D721Med (cell line): ENCODE measurements at regions not wholly inside any gene's neighbourhood (a gene's known extent, or its start where the extent isn't known, plus 50 kb on each side); places are given as distances from the start of the nearest gene placed in this dataset.

Source experiments
- DNase-seq: peaks from one replicate; pipeline ENCODE4 v3.0.0; 2011; ENCODE audit warnings: low spot score; ENCODE audit not compliant: insufficient read length
- FAIRE-seq: peaks from 2 replicates; lab custom pipeline; 2011; peaks lifted over from hg19 to GRCh38; lab: Jason Lieb, UNC
- TF ChIP-seq, protein P1 (sequence below): IDR thresholded peaks from 2 replicates; pipeline ENCODE4 v1.5.1; 2012; ENCODE audit warnings: mild to moderate bottlenecking, control low read depth; ENCODE audit not compliant: insufficient read depth; ENCODE audit errors: missing control alignments

DNA sequence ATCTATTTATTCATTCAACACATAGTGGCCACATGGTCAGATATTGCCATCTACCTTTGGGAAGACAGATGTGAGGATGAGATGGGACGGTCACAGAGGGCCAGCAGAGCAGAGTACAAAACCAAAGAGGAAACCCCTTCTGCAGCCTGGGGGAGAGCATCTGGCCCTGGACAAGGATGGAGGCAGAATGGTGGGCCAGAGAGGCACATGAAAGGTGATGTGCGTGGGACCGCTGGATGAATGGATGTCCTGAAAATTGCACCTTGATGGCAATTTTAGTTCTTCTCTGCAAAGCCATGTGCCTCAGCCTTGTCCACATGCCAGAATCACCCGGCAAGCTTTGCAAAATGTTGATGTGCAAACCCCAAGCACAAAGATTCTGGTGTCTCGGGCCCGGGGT, 77.4 kb upstream of the CD93 start:
- DNase-seq (no peak), FAIRE-seq (no peak)
- TF ChIP-seq, protein P1, sequence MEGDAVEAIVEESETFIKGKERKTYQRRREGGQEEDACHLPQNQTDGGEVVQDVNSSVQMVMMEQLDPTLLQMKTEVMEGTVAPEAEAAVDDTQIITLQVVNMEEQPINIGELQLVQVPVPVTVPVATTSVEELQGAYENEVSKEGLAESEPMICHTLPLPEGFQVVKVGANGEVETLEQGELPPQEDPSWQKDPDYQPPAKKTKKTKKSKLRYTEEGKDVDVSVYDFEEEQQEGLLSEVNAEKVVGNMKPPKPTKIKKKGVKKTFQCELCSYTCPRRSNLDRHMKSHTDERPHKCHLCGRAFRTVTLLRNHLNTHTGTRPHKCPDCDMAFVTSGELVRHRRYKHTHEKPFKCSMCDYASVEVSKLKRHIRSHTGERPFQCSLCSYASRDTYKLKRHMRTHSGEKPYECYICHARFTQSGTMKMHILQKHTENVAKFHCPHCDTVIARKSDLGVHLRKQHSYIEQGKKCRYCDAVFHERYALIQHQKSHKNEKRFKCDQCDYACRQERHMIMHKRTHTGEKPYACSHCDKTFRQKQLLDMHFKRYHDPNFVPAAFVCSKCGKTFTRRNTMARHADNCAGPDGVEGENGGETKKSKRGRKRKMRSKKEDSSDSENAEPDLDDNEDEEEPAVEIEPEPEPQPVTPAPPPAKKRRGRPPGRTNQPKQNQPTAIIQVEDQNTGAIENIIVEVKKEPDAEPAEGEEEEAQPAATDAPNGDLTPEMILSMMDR = no peak

DNA sequence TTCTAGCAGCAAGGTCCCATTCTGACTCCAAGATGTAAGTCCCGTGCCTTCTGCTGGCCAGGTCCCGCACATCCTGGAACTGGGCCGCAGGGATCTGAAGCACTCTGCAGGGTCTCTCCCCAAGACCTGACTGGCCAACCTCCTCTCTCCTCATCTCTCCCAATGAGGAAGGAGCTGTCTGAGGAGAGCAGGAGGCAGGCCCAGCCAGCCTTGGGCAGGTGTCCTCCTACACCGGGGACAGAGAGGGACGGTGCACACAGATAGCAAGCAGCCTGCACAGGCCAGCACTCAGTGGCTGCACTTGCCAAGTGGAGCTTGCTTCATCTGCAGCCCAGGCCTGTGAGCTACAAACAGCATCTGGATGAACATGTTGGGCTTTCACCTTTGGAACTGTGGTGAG, 76.8 kb upstream of the CD93 start:
- FAIRE-seq = no peak
- TF ChIP-seq, protein P1 = no peak

DNA sequence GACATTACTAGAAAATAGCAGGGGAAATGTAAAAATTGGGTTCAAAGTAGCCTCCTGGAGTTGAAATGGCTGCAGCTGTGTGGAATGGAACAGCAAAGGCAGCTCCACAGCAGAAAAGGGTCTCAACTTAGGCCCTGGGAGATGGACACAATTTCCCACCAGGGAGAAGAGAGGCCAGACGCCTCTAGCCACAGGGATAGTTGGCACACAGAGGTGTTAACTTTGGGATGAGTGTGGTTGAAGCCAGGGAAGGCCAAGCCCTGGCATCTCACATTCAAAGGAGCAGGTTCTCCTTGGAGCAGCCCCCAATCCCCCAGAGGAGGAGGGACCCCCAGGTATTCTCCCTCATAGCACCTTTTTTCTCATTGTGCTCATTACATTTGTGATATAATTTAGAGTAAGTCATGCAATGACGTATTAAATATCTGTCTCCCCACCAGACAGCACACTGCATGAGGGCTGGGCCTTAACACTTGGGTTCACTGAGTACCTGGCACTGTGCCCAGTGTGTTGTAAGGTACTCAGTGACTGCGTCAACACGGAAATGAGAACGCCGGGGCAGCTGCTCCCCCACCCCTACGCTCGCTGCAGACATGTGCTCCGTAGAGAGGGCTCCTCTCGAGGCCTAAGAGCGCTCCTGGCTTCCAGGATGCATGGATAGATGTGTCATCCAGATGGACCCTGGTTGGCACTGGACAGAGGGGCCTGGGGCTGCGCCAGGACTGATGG, 76.0 kb upstream of the CD93 start:
- FAIRE-seq (no peak), DNase-seq (no peak)
- TF ChIP-seq, protein P1 = no peak

More for the DNA sequence above, 76.8 kb upstream of the CD93 start:
- DNase-seq = no peak

DNA sequence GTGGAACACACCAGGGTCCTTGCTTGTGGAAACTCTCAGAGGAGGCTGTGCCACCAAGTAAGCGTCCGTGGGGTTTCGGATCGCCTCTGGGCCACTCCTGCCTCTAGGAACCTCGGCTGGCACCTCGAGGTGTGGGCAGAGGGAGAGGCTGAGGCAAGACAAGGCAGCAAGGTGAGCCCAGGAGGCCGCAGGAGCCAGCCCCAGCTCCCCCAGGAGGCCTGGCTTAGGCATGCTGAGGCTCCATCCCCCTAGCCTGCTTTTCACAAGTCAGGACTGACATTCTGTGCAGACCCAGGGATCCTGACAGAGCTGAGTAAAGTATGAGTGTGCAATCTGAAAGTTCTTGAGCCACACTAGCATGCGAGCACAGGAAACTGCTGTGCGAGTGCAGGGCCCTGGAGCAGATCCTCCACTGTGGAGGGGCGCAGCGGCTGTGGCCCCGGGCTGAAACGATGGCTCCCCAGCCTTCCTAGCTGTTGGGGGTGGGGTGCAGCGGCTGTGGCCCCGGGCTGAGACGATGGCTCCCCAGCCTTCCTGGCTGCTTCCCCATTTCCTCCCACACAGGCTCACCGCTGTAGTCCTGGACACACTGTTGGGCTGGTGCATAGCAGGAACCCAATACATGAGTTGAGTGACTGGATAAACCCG, 75.2 kb upstream of the CD93 start:
- TF ChIP-seq, protein P1 = no peak
- DNase-seq = no peak
- no peak for FAIRE-seq

DNA sequence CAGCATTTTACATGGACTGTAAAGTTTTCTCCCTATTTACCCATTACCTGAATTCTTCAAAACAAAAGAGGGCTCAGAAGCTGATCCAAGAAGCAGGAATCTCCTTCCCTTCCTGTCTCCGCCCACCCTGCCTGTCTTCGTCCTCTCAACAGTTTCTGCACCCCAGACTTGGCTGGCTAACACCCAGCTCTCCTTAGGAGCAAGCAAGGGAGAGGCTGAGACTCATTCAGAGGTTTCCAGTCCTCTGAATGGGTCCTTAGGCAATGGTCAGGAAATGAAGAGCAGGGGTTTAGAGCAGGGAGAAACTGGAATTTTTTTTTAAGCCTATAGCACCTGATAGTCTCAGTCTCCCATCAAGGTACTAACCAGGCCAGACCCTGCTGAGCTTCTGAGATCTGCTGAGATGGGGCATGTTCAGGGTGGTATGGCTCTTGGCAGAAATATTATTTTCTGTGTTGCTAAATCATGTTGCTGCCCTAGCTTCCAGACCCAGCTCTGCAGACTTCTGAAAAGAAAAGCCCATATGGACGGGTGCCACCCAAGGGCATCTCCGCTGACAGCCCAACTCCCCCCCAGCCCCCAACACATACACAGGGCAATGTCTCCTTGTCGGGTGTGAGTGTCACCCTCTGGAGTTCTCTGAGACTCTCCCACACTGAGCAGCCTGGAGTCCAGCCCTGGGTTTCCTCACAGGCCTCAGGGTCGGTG, 74.6 kb upstream of the CD93 start:
- TF ChIP-seq, protein P1 = no peak
- FAIRE-seq (no peak), DNase-seq (no peak)

DNA sequence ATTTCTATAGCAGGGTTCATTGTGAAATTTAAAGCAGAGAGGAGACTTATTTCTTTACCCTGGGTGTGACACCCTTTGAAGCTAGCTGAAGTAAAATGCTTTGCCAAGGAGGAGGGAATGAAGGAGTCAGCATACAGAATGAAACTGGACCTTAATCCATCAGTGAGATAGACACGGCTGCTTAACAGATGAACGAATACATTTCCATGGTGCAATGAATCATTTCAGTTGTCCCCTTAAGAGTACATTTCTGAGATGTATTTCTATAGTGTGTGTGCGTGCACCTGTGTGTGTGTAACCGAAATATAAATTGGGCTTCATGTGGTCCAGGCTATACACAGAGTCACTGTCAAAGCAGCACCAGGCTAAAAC, 73.8 kb upstream of the CD93 start:
- TF ChIP-seq, protein P1 = no peak
- FAIRE-seq = no peak

More for the DNA sequence above, 73.8 kb upstream of the CD93 start:
- no peak for DNase-seq
